Loucy (cell line): ENCODE measurements at regions not wholly inside any gene's neighbourhood (a gene's known extent, or its start where the extent isn't known, plus 50 kb on each side); places are given as distances from the start of the nearest gene placed in this dataset.
"Not testable (repeated sequence)": the region's sequence is repeated elsewhere in the genome, so short reads cannot be mapped to it uniquely, and the experiment has no call there.

ENCODE experiments used
- EZH2phosphoT487 ChIP-seq: fragments of 200-600 bp; IDR thresholded peaks from 2 replicates; pipeline ENCODE4 v1.6.1; 2018; ENCODE audit warnings: antibody characterized with exemption, mild to moderate bottlenecking, moderate library complexity, borderline replicate concordance
- TF ChIP-seq, protein P1 (sequence below): fragments of 200-600 bp; sonication (generic); conservative IDR thresholded peaks from 2 replicates; pipeline ENCODE4 v1.5.1; 2014; ENCODE audit warnings: mild to moderate bottlenecking, antibody characterized with exemption, low read length

DNA sequence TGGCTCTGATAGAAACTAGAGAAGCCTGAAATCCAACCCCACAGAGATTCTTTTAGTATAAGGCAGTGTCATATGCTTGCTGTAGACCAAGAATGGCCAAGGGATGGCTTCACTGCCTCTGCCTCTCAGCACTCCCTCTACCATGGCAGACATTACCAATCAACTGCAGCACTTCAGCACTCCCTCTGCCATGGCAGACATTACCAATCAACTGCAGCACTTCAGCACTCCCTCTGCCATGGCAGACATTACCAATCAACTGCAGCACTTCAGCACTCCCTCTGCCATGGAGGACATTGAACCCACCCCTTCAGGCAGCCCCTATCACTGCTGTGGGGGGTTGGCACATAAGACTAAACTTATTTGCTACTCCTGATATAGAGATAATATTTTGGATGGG, 287.8 kb downstream of the AACS start:
- TF ChIP-seq, protein P1, sequence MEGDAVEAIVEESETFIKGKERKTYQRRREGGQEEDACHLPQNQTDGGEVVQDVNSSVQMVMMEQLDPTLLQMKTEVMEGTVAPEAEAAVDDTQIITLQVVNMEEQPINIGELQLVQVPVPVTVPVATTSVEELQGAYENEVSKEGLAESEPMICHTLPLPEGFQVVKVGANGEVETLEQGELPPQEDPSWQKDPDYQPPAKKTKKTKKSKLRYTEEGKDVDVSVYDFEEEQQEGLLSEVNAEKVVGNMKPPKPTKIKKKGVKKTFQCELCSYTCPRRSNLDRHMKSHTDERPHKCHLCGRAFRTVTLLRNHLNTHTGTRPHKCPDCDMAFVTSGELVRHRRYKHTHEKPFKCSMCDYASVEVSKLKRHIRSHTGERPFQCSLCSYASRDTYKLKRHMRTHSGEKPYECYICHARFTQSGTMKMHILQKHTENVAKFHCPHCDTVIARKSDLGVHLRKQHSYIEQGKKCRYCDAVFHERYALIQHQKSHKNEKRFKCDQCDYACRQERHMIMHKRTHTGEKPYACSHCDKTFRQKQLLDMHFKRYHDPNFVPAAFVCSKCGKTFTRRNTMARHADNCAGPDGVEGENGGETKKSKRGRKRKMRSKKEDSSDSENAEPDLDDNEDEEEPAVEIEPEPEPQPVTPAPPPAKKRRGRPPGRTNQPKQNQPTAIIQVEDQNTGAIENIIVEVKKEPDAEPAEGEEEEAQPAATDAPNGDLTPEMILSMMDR = not testable (repeated sequence)
- not testable (repeated sequence) for TF ChIP-seq EZH2phosphoT487
